Activated CD4-positive, alpha-beta T cell treated with anti-CD3 and anti-CD28 coated beads, Interleukin-2, amount 10 ng/mL, durations not matched to agents 24 days and 14 days (primary cell): ENCODE measurements at regions not wholly inside any gene's neighbourhood (a gene's known extent, or its start where the extent isn't known, plus 50 kb on each side); places are given as distances from the start of the nearest gene placed in this dataset.

ENCODE experiments used
- DNase-seq: peaks from one replicate; pipeline ENCODE4 v3.0.0; 2022
- H3K27ac Mint-ChIP-seq: one replicate; pipeline ENCODE4 v1.8.0; 2022; ENCODE audit warnings: mild to moderate bottlenecking, mixed read lengths
- H3K27me3 Mint-ChIP-seq: one replicate; pipeline ENCODE4 v1.8.0; 2022; ENCODE audit warnings: mixed read lengths
- H3K36me3 Mint-ChIP-seq: one replicate; pipeline ENCODE4 v1.8.0; 2022; ENCODE audit warnings: low read depth, mild to moderate bottlenecking, mixed read lengths
- H3K4me1 Mint-ChIP-seq: one replicate; pipeline ENCODE4 v1.8.0; 2021; ENCODE audit warnings: mixed read lengths
- H3K4me3 Mint-ChIP-seq: one replicate; pipeline ENCODE4 v1.8.0; 2022; ENCODE audit warnings: mild to moderate bottlenecking, moderate library complexity, mixed read lengths
- H3K9me3 Mint-ChIP-seq: one replicate; pipeline ENCODE4 v1.8.0; 2021; ENCODE audit warnings: mixed read lengths
- intact Hi-C: fragments of 100-400 bp; cut with micrococcal nuclease; formaldehyde crosslinking; loops from one replicate; pipeline ENCODE4 v1.15.1; 2023

GRCh38 chr22:49042877-49043859 lies 784.5 kb downstream of the BRD1 start:
- Mint-ChIP-seq H3K9me3 (no peaks in the 10 kb centered on the region), H3K27me3 (no peaks in the 10 kb centered on the region), H3K36me3 (no peaks in the 10 kb centered on the region), H3K27ac (no peak overlapping the region), H3K4me1 (no peaks in the 10 kb centered on the region), H3K4me3 (no peak overlapping the region)
- DNase-seq = no peak
- intact Hi-C loops = no loop called here

- H3K27me3 Mint-ChIP-seq = no peaks in the 10 kb centered on the region
- no peaks in the 10 kb centered on the region for H3K9me3 Mint-ChIP-seq
- H3K4me1 Mint-ChIP-seq = no peaks in the 10 kb centered on the region
- no peak overlapping the region for H3K4me3 Mint-ChIP-seq
- intact Hi-C loops = no loop called here
- DNase-seq = no peak
- H3K36me3 Mint-ChIP-seq = no peaks in the 10 kb centered on the region
- no peak overlapping the region for H3K27ac Mint-ChIP-seq
Measured at GRCh38 chr22:49042066-49042465, 785.6 kb downstream of the BRD1 start.

GRCh38 chr22:49040754-49041467 lies 786.8 kb downstream of the BRD1 start:
- intact Hi-C loops = no loop called here
- DNase-seq = no peak
- no peak overlapping the region for H3K27ac Mint-ChIP-seq
- no peaks in the 10 kb centered on the region for H3K27me3 Mint-ChIP-seq
- H3K4me1 Mint-ChIP-seq = no peaks in the 10 kb centered on the region
- H3K4me3 Mint-ChIP-seq = no peak overlapping the region
- no peaks in the 10 kb centered on the region for H3K36me3 Mint-ChIP-seq
- no peaks in the 10 kb centered on the region for H3K9me3 Mint-ChIP-seq

- H3K36me3 Mint-ChIP-seq = no peaks in the 10 kb centered on the region
Measured at GRCh38 chr22:49040111-49040510, 787.6 kb downstream of the BRD1 start.

GRCh38 chr22:49039625-49040024 lies 788.0 kb downstream of the BRD1 start:
- Mint-ChIP-seq H3K9me3 (no peaks in the 10 kb centered on the region), H3K4me1 (no peaks in the 10 kb centered on the region), H3K27me3 (no peaks in the 10 kb centered on the region), H3K36me3 (no peaks in the 10 kb centered on the region), H3K27ac (no peak overlapping the region), H3K4me3 (no peak overlapping the region)
- intact Hi-C loops = no loop called here
- no peak for DNase-seq

More at GRCh38 chr22:49040111-49040510, 787.6 kb downstream of the BRD1 start:
- Mint-ChIP-seq H3K4me3 (no peak overlapping the region), H3K27me3 (no peaks in the 10 kb centered on the region), H3K27ac (no peak overlapping the region), H3K4me1 (no peaks in the 10 kb centered on the region), H3K9me3 (no peaks in the 10 kb centered on the region)
- intact Hi-C loops = no loop called here
- no peak for DNase-seq

GRCh38 chr22:49037701-49038245 lies 789.9 kb downstream of the BRD1 start:
- DNase-seq = no peak
- no peaks in the 10 kb centered on the region for H3K27me3 Mint-ChIP-seq
- H3K4me3 Mint-ChIP-seq = no peak overlapping the region
- H3K36me3 Mint-ChIP-seq = no peaks in the 10 kb centered on the region
- intact Hi-C loops = no loop called here
- H3K9me3 Mint-ChIP-seq = no peaks in the 10 kb centered on the region
- H3K27ac Mint-ChIP-seq = no peak overlapping the region
- H3K4me1 Mint-ChIP-seq = no peaks in the 10 kb centered on the region

GRCh38 chr22:49036513-49036912 lies 791.2 kb downstream of the BRD1 start:
- no peak overlapping the region for H3K4me3 Mint-ChIP-seq
- intact Hi-C loops = no loop called here
- no peak overlapping the region for H3K27ac Mint-ChIP-seq
- no peaks in the 10 kb centered on the region for H3K9me3 Mint-ChIP-seq
- no peak for DNase-seq
- no peaks in the 10 kb centered on the region for H3K27me3 Mint-ChIP-seq
- H3K36me3 Mint-ChIP-seq = no peaks in the 10 kb centered on the region
- H3K4me1 Mint-ChIP-seq = no peaks in the 10 kb centered on the region

- Mint-ChIP-seq H3K27me3 (no peaks in the 10 kb centered on the region), H3K9me3 (no peaks in the 10 kb centered on the region), H3K4me1 (no peaks in the 10 kb centered on the region), H3K27ac (no peak overlapping the region), H3K36me3 (no peaks in the 10 kb centered on the region), H3K4me3 (no peak overlapping the region)
- no peak for DNase-seq
- intact Hi-C loops = no loop called here
Measured at GRCh38 chr22:49035818-49036457, 791.7 kb downstream of the BRD1 start.

GRCh38 chr22:49034836-49035817 lies 792.5 kb downstream of the BRD1 start:
- H3K36me3 Mint-ChIP-seq = no peaks in the 10 kb centered on the region
- H3K4me3 Mint-ChIP-seq = no peak overlapping the region
- no peaks in the 10 kb centered on the region for H3K9me3 Mint-ChIP-seq
- DNase-seq = no peak
- intact Hi-C loops = no loop called here
- no peak overlapping the region for H3K27ac Mint-ChIP-seq
- no peaks in the 10 kb centered on the region for H3K27me3 Mint-ChIP-seq
- no peaks in the 10 kb centered on the region for H3K4me1 Mint-ChIP-seq

GRCh38 chr22:49033616-49034015 lies 794.1 kb downstream of the BRD1 start:
- no peaks in the 10 kb centered on the region for H3K36me3 Mint-ChIP-seq
- H3K9me3 Mint-ChIP-seq = no peaks in the 10 kb centered on the region

GRCh38 chr22:49032821-49033220 lies 794.9 kb downstream of the BRD1 start:
- Mint-ChIP-seq H3K9me3 (no peaks in the 10 kb centered on the region), H3K27me3 (no peaks in the 10 kb centered on the region), H3K4me3 (no peak overlapping the region), H3K36me3 (no peaks in the 10 kb centered on the region), H3K4me1 (no peaks in the 10 kb centered on the region), H3K27ac (no peak overlapping the region)
- no peak for DNase-seq
- intact Hi-C loops = no loop called here

More at GRCh38 chr22:49033616-49034015, 794.1 kb downstream of the BRD1 start:
- no peaks in the 10 kb centered on the region for H3K27me3 Mint-ChIP-seq
- H3K4me1 Mint-ChIP-seq = no peaks in the 10 kb centered on the region
- H3K4me3 Mint-ChIP-seq = no peak overlapping the region
- no peak for DNase-seq
- intact Hi-C loops = no loop called here
- H3K27ac Mint-ChIP-seq = no peak overlapping the region

- Mint-ChIP-seq H3K4me3 (no peak overlapping the region), H3K4me1 (no peaks in the 10 kb centered on the region), H3K9me3 (no peaks in the 10 kb centered on the region), H3K36me3 (no peaks in the 10 kb centered on the region), H3K27ac (no peak overlapping the region), H3K27me3 (no peaks in the 10 kb centered on the region)
- intact Hi-C loops = no loop called here
- no peak for DNase-seq
Measured at GRCh38 chr22:49031746-49032330, 795.8 kb downstream of the BRD1 start.

GRCh38 chr22:49028111-49028510 lies 799.6 kb downstream of the BRD1 start:
- Mint-ChIP-seq H3K27ac (no peak overlapping the region), H3K9me3 (no peaks in the 10 kb centered on the region), H3K4me3 (no peak overlapping the region), H3K4me1 (no peaks in the 10 kb centered on the region), H3K36me3 (no peaks in the 10 kb centered on the region), H3K27me3 (no peaks in the 10 kb centered on the region)
- no peak for DNase-seq
- intact Hi-C loops = no loop called here
